Dendritic cell treated with granulocyte-macrophage colony-stimulating factor and Interleukin-4, amounts not matched to agents 40 ng/mL and 50 ng/mL, for 4 days (primary cell): ENCODE measurements at regions not wholly inside any gene's neighbourhood (a gene's known extent, or its start where the extent isn't known, plus 50 kb on each side); places are given as distances from the start of the nearest gene placed in this dataset.

ENCODE experiments used
- H3K27ac Mint-ChIP-seq: one replicate; pipeline ENCODE4 v1.8.0; 2022; ENCODE audit warnings: mild to moderate bottlenecking, mixed read lengths
- H3K27me3 Mint-ChIP-seq: one replicate; pipeline ENCODE4 v1.8.0; 2022; ENCODE audit warnings: mild to moderate bottlenecking, mixed read lengths
- H3K36me3 Mint-ChIP-seq: one replicate; pipeline ENCODE4 v1.8.0; 2022; ENCODE audit warnings: low read depth, mixed read lengths
- H3K4me1 Mint-ChIP-seq: one replicate; pipeline ENCODE4 v1.8.0; 2022; ENCODE audit warnings: low read depth, mixed read lengths
- H3K4me3 Mint-ChIP-seq: one replicate; pipeline ENCODE4 v1.8.0; 2022; ENCODE audit warnings: mild to moderate bottlenecking, moderate library complexity, mixed read lengths
- H3K9me3 Mint-ChIP-seq: one replicate; pipeline ENCODE4 v1.8.0; 2022; ENCODE audit warnings: mixed read lengths
- intact Hi-C: fragments of 100-400 bp; cut with micrococcal nuclease; formaldehyde crosslinking; loops from one replicate; pipeline ENCODE4 v1.15.0; 2022

- intact Hi-C loops = no loop called here
- H3K9me3 Mint-ChIP-seq = no peaks in the 10 kb centered on the region
- no peak overlapping the region for H3K4me3 Mint-ChIP-seq
- no peaks in the 10 kb centered on the region for H3K4me1 Mint-ChIP-seq
- no peaks in the 10 kb centered on the region for H3K27me3 Mint-ChIP-seq
- no peak overlapping the region for H3K27ac Mint-ChIP-seq
- no peaks in the 10 kb centered on the region for H3K36me3 Mint-ChIP-seq
Measured at GRCh38 chr6:50180646-50181045, 130.9 kb upstream of the DEFB112 start.

DNA sequence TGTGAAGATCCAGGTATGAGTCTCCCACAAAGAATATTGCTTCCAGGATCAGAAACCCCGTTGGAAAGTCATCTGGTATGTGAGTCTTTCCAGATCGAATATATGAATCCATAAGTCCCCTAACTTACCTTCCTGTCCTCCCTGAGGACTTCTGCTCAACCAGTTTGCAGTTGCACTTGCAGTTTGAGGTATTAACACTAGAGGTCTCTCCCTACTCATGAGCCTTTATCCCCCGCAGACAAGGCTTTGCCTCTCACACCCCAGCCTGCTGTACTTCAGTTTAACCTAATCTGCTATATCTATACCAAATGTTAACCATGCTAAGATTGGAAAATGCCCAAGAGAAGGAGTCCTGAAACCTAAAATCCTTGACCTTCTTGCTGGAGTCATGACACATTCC lies 135.3 kb upstream of the DEFB112 start:
- Mint-ChIP-seq H3K4me3 (no peak overlapping the region), H3K27ac (no peak overlapping the region), H3K9me3 (no peaks in the 10 kb centered on the region), H3K27me3 (no peaks in the 10 kb centered on the region), H3K36me3 (no peaks in the 10 kb centered on the region), H3K4me1 (no peaks in the 10 kb centered on the region)
- intact Hi-C loops = no loop called here

DNA sequence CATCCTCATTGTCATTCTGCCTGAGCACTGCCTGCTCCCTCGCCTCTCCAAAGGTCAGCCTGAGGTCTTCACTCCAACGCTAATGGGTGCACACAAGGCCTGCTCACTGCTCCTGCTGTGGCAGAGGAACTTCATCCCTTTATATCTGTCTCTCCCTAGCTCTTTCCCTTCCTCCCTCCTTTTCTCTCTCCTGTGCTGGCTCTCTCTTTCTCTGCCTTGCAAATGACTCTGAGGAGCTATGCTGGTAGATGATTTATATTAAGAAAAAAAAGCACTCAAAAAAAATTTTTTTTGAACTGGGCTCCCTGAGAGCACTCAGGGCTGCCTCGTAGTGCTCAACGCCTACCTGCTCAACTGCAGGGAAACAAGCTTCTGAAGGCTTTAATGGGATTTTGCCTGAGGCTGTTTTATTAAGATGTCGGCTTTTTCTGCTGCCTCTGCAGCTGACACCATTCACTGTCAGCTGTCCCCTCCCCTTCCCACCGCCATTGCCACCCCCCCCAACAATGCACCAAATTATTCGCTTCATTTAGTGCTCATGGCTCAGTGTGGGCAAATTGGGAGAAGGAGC lies 137.7 kb upstream of the DEFB112 start:
- no peaks in the 10 kb centered on the region for H3K36me3 Mint-ChIP-seq
- intact Hi-C loops = no loop called here
- H3K9me3 Mint-ChIP-seq = no peaks in the 10 kb centered on the region
- H3K4me3 Mint-ChIP-seq = no peak overlapping the region
- H3K27ac Mint-ChIP-seq = no peak overlapping the region
- no peaks in the 10 kb centered on the region for H3K27me3 Mint-ChIP-seq
- no peaks in the 10 kb centered on the region for H3K4me1 Mint-ChIP-seq

GRCh38 chr6:50198245-50198644 lies 148.5 kb upstream of the DEFB112 start:
- Mint-ChIP-seq H3K4me3 (no peak overlapping the region), H3K36me3 (no peaks in the 10 kb centered on the region), H3K9me3 (no peaks in the 10 kb centered on the region), H3K27ac (no peak overlapping the region), H3K4me1 (no peaks in the 10 kb centered on the region), H3K27me3 (no peaks in the 10 kb centered on the region)
- intact Hi-C loops = no loop called here

GRCh38 chr6:50202766-50203165 lies 153.0 kb upstream of the DEFB112 start:
- intact Hi-C loops = no loop called here
- Mint-ChIP-seq H3K4me1 (no peaks in the 10 kb centered on the region), H3K27me3 (no peaks in the 10 kb centered on the region), H3K4me3 (no peak overlapping the region), H3K9me3 (no peaks in the 10 kb centered on the region), H3K36me3 (no peaks in the 10 kb centered on the region), H3K27ac (no peak overlapping the region)

DNA sequence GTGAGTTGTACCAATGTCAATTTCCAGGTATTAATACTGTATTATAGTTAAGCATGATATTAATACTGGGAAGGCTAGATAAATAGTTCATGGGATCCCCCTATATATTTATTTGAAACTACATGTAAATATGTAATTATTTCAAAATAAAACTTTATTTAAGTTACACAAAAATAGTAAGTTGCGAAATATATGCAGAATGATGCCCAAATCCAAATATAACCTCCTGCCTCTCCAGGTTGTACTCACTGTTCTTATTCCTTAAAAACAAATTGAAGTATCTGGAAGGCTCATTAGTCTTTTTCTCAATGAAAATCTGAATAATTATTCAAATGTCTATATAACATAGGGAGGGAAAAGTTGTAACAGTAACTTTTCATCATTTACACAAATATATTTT lies 161.9 kb upstream of the DEFB112 start:
- H3K27me3 Mint-ChIP-seq = no peaks in the 10 kb centered on the region
- intact Hi-C loops = no loop called here
- H3K4me1 Mint-ChIP-seq = no peaks in the 10 kb centered on the region
- no peak overlapping the region for H3K4me3 Mint-ChIP-seq
- no peaks in the 10 kb centered on the region for H3K36me3 Mint-ChIP-seq
- no peaks in the 10 kb centered on the region for H3K9me3 Mint-ChIP-seq
- no peak overlapping the region for H3K27ac Mint-ChIP-seq

- H3K27me3 Mint-ChIP-seq = no peaks in the 10 kb centered on the region
- no peaks in the 10 kb centered on the region for H3K9me3 Mint-ChIP-seq
- no peaks in the 10 kb centered on the region for H3K36me3 Mint-ChIP-seq
- intact Hi-C loops = no loop called here
- H3K27ac Mint-ChIP-seq = no peak overlapping the region
- H3K4me1 Mint-ChIP-seq = no peaks in the 10 kb centered on the region
- no peak overlapping the region for H3K4me3 Mint-ChIP-seq
Measured at GRCh38 chr6:50213146-50213545, 163.4 kb upstream of the DEFB112 start.

GRCh38 chr6:50214937-50215336 lies 165.2 kb upstream of the DEFB112 start:
- Mint-ChIP-seq H3K4me1 (no peaks in the 10 kb centered on the region), H3K4me3 (no peak overlapping the region), H3K9me3 (no peaks in the 10 kb centered on the region), H3K36me3 (no peaks in the 10 kb centered on the region), H3K27me3 (no peaks in the 10 kb centered on the region), H3K27ac (no peak overlapping the region)
- intact Hi-C loops = no loop called here

- no peaks in the 10 kb centered on the region for H3K4me1 Mint-ChIP-seq
- no peaks in the 10 kb centered on the region for H3K27me3 Mint-ChIP-seq
- H3K27ac Mint-ChIP-seq = no peak overlapping the region
- no peaks in the 10 kb centered on the region for H3K9me3 Mint-ChIP-seq
- intact Hi-C loops = no loop called here
- H3K36me3 Mint-ChIP-seq = no peaks in the 10 kb centered on the region
- no peak overlapping the region for H3K4me3 Mint-ChIP-seq
Measured at GRCh38 chr6:50217841-50218240, 168.1 kb upstream of the DEFB112 start.

DNA sequence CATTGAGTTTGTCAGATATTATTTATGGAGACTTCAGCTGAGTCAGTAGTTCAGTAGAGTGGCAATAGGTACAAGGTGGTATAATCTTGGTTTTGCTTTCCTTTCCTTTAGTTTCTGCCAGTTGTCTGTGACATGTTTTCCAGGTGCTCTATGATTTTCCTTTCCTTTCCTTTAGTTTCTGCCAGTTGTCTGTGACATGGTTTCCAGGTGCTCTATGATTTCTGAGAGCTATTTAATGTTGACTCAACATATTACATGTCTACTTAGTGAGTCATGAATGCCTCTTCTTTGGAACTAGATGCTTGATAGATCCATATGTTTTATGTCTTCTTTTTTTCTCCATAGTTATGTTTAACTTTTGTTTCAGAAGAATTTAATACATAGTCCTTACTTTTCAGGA lies 186.4 kb upstream of the DEFB112 start:
- Mint-ChIP-seq H3K36me3 (no peaks in the 10 kb centered on the region), H3K9me3 (peaks cover 8% of the 10 kb centered on the region), H3K4me1 (no peaks in the 10 kb centered on the region), H3K27ac (no peak overlapping the region), H3K27me3 (no peaks in the 10 kb centered on the region), H3K4me3 (no peak overlapping the region)
- intact Hi-C loops = no loop called here

- Mint-ChIP-seq H3K4me3 (no peak overlapping the region), H3K4me1 (no peaks in the 10 kb centered on the region), H3K27me3 (no peaks in the 10 kb centered on the region), H3K9me3 (peaks cover 9% of the 10 kb centered on the region), H3K27ac (no peak overlapping the region), H3K36me3 (no peaks in the 10 kb centered on the region)
- intact Hi-C loops = no loop called here
Measured at GRCh38 chr6:50239853-50240252, 190.1 kb upstream of the DEFB112 start.

DNA sequence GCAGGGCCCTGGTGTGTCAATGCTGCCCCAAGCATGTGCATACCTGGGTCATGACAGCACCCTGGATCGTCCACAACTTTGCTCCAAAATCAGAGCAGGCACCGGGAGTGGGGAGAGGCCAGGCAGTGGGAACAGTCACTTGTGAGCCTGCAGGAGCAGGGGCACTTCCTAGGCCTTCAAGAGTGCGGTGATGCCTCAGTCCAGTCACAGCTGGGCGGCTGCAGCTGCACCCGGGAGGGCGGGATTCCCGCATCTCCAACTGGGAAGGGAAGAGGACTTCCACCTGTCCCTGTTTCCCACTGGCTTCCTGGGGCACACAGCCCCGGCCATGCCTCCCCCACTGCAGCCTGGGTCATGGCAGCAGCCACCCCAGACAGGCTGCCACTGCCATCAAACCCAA lies 191.3 kb upstream of the DEFB112 start:
- intact Hi-C loops = no loop called here
- no peak overlapping the region for H3K27ac Mint-ChIP-seq
- no peak overlapping the region for H3K4me3 Mint-ChIP-seq
- H3K36me3 Mint-ChIP-seq = no peaks in the 10 kb centered on the region
- H3K9me3 Mint-ChIP-seq = peaks cover 9% of the 10 kb centered on the region
- no peaks in the 10 kb centered on the region for H3K27me3 Mint-ChIP-seq
- no peaks in the 10 kb centered on the region for H3K4me1 Mint-ChIP-seq

DNA sequence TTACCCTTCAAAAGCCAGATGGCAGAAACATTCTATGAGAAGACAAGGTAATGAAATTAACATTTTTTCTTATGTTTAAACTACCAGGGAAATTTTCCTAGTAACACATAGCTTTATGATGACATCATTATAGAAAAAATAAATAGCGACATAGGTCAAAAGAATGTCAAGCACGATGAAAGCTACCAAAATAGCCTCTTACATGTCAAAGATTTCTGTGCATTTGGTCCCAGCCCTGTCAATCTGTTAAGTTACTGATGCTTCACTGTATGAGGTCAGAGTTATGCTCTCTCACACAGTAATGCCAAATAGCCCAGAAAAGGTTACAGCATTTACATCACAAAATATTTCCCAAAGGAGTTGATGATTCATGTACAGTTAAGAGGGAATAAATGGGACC lies 199.8 kb upstream of the DEFB112 start:
- no peaks in the 10 kb centered on the region for H3K36me3 Mint-ChIP-seq
- H3K4me3 Mint-ChIP-seq = no peak overlapping the region
- intact Hi-C loops = no loop called here
- no peaks in the 10 kb centered on the region for H3K27me3 Mint-ChIP-seq
- no peaks in the 10 kb centered on the region for H3K4me1 Mint-ChIP-seq
- no peaks in the 10 kb centered on the region for H3K9me3 Mint-ChIP-seq
- H3K27ac Mint-ChIP-seq = no peak overlapping the region

GRCh38 chr6:50257322-50257721 lies 207.6 kb upstream of the DEFB112 start:
- H3K36me3 Mint-ChIP-seq = no peaks in the 10 kb centered on the region
- no peaks in the 10 kb centered on the region for H3K4me1 Mint-ChIP-seq
- intact Hi-C loops = no loop called here
- peaks cover 36% of the 10 kb centered on the region for H3K9me3 Mint-ChIP-seq
- no peak overlapping the region for H3K4me3 Mint-ChIP-seq
- no peak overlapping the region for H3K27ac Mint-ChIP-seq
- no peaks in the 10 kb centered on the region for H3K27me3 Mint-ChIP-seq

GRCh38 chr6:50259903-50260302 lies 210.2 kb upstream of the DEFB112 start:
- Mint-ChIP-seq H3K9me3 (peaks cover 36% of the 10 kb centered on the region), H3K27ac (no peak overlapping the region), H3K4me1 (no peaks in the 10 kb centered on the region), H3K27me3 (no peaks in the 10 kb centered on the region), H3K36me3 (no peaks in the 10 kb centered on the region), H3K4me3 (no peak overlapping the region)
- intact Hi-C loops = no loop called here
